Tibial nerve (tissue), 4 donors: ENCODE measurements at regions not wholly inside any gene's neighbourhood (a gene's known extent, or its start where the extent isn't known, plus 50 kb on each side); places are given as distances from the start of the nearest gene placed in this dataset.

Experiments
- EP300 ChIP-seq, 2 donors: sonication (generic); formaldehyde crosslinking; IDR thresholded peaks; one replicate each; pipeline ENCODE4 v1.6.1; 2017; ENCODE audit warnings: antibody characterized with exemption in 2 of 2, mild to moderate bottlenecking in 1 of 2
- TF ChIP-seq, protein P1 (sequence below), 5 experiments: fragments of 200-600 bp in 3 of 5; fragments of 450-650 bp in 2 of 5; sonication (generic) in 3 of 5; IDR thresholded peaks; one replicate each; pipeline ENCODE4 v1.5.1; 2016 to 2019; ENCODE audit warnings: antibody characterized with exemption in 5 of 5, mild to moderate bottlenecking in 3 of 5, moderate library complexity in 2 of 5

DNA sequence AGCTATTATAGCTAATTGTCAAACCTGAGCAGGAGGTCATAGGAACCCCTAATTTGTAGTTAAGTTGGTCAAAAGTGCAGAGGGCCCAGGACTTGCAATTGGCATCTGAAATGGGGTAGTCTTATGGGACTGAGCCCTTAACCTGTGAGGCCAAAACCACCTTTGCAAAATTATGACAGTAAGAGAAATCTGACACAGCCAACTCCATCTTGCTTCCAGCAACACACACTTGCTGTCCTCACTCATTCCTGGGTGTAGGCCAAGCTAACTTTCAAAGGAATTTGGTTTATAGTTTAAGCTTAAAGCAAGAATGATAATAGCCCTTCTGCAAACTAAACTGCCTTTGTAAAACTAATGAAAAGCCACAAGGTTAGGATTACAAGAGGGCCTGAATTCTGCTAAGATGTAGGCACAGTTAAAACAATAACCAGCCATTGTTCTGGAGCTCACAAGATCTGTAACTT is 57.6 kb upstream of the FRMD4B start:
- no peak for TF ChIP-seq EP300 (IDR thresholded peaks at IDR 0.05)
- TF ChIP-seq, protein P1, sequence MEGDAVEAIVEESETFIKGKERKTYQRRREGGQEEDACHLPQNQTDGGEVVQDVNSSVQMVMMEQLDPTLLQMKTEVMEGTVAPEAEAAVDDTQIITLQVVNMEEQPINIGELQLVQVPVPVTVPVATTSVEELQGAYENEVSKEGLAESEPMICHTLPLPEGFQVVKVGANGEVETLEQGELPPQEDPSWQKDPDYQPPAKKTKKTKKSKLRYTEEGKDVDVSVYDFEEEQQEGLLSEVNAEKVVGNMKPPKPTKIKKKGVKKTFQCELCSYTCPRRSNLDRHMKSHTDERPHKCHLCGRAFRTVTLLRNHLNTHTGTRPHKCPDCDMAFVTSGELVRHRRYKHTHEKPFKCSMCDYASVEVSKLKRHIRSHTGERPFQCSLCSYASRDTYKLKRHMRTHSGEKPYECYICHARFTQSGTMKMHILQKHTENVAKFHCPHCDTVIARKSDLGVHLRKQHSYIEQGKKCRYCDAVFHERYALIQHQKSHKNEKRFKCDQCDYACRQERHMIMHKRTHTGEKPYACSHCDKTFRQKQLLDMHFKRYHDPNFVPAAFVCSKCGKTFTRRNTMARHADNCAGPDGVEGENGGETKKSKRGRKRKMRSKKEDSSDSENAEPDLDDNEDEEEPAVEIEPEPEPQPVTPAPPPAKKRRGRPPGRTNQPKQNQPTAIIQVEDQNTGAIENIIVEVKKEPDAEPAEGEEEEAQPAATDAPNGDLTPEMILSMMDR (IDR thresholded peaks at IDR 0.05), result no peak
